Activated T-cell treated with anti-CD3 and anti-CD28 coated beads, Interleukin-2, amount 50 U/mL, for 72 hours (primary cell): ENCODE measurements at regions not wholly inside any gene's neighbourhood (a gene's known extent, or its start where the extent isn't known, plus 50 kb on each side); places are given as distances from the start of the nearest gene placed in this dataset.

Experiments used
- ATAC-seq, 2 donors: fragments of 150-1000 bp; cut with Tn5 transposase; replicated peaks in 1 of 2; 2 replicates each; pipeline ENCODE4 v1.10.0; 2021; ENCODE audit warnings: moderate library complexity in 2 of 2, mild to moderate bottlenecking in 1 of 2
- DNase-seq, 2 donors: peaks; one replicate each; pipeline ENCODE4 v3.0.0; 2021 to 2022; ENCODE audit warnings: mixed read lengths in 1 of 2
- H3K27ac Mint-ChIP-seq: one replicate; pipeline ENCODE4 v1.8.0; 2022; ENCODE audit warnings: mild to moderate bottlenecking, moderate library complexity, mixed read lengths
- H3K27me3 Mint-ChIP-seq: one replicate; pipeline ENCODE4 v1.8.0; 2022; ENCODE audit warnings: low read depth, mixed read lengths
- H3K36me3 Mint-ChIP-seq, 2 donors: one replicate each; pipeline ENCODE4 v1.8.0; 2022; ENCODE audit warnings: mixed read lengths in 2 of 2, mild to moderate bottlenecking in 1 of 2; ENCODE audit not compliant: insufficient read depth in 2 of 2
- H3K4me1 Mint-ChIP-seq: one replicate; pipeline ENCODE4 v1.8.0; 2022; ENCODE audit warnings: low read depth, mixed read lengths
- H3K4me3 Mint-ChIP-seq, 2 donors: one replicate each; pipeline ENCODE4 v1.8.0; 2022; ENCODE audit warnings: mild to moderate bottlenecking in 2 of 2, mixed read lengths in 2 of 2, moderate library complexity in 2 of 2
- H3K9me3 Mint-ChIP-seq, 2 donors: one replicate each; pipeline ENCODE4 v1.8.0; 2022; ENCODE audit warnings: mixed read lengths in 2 of 2

GRCh38 chr6:87926687-87927086 is 121.0 kb upstream of the SPACA1 start:
- Mint-ChIP-seq H3K27ac (no peak overlapping the region), H3K27me3 (no peaks in the 10 kb centered on the region), H3K4me1 (peaks cover 26% of the 10 kb centered on the region), H3K9me3 (no peaks in the 10 kb centered on the region), H3K4me3 (no peak overlapping the region), H3K36me3 (no peaks in the 10 kb centered on the region)
- DNase-seq, result no peak
- ATAC-seq, result no peak

- no peaks in the 10 kb centered on the region for H3K27me3 Mint-ChIP-seq
- H3K27ac Mint-ChIP-seq, result no peak overlapping the region
- H3K9me3 Mint-ChIP-seq, result no peaks in the 10 kb centered on the region
- DNase-seq (no peak), ATAC-seq (no peak)
- H3K4me3 Mint-ChIP-seq, result no peak overlapping the region
- no peaks in the 10 kb centered on the region for H3K36me3 Mint-ChIP-seq
- H3K4me1 Mint-ChIP-seq, result peaks cover 26% of the 10 kb centered on the region
These were observed 121.6 kb upstream of the SPACA1 start for GRCh38 chr6:87926072-87926471.

GRCh38 chr6:87925373-87926060 is 122.1 kb upstream of the SPACA1 start:
- H3K27me3 Mint-ChIP-seq, result no peaks in the 10 kb centered on the region
- no peak overlapping the region for H3K4me3 Mint-ChIP-seq
- no peaks in the 10 kb centered on the region for H3K9me3 Mint-ChIP-seq
- peaks cover 26% of the 10 kb centered on the region for H3K4me1 Mint-ChIP-seq
- no peak overlapping the region for H3K27ac Mint-ChIP-seq
- no peaks in the 10 kb centered on the region for H3K36me3 Mint-ChIP-seq
- no peak for ATAC-seq
- no peak for DNase-seq

- H3K27ac Mint-ChIP-seq, result no peak overlapping the region
- no peaks in the 10 kb centered on the region for H3K36me3 Mint-ChIP-seq
- H3K4me3 Mint-ChIP-seq, result no peak overlapping the region
- H3K27me3 Mint-ChIP-seq, result peaks cover 14% of the 10 kb centered on the region
- H3K9me3 Mint-ChIP-seq, result no peaks in the 10 kb centered on the region
- no peak for ATAC-seq
- H3K4me1 Mint-ChIP-seq, result peaks cover 19% of the 10 kb centered on the region
- no peak for DNase-seq
These were observed 124.1 kb upstream of the SPACA1 start for GRCh38 chr6:87923389-87924050.

- Mint-ChIP-seq H3K4me3 (no peak overlapping the region), H3K9me3 (no peaks in the 10 kb centered on the region), H3K27me3 (peaks cover 14% of the 10 kb centered on the region), H3K4me1 (peaks cover 19% of the 10 kb centered on the region), H3K27ac (no peak overlapping the region), H3K36me3 (no peaks in the 10 kb centered on the region)
- peak; percentile 80 to 93 for ATAC-seq
- no peak for DNase-seq
These were observed 124.7 kb upstream of the SPACA1 start for GRCh38 chr6:87922947-87923330.

- Mint-ChIP-seq H3K4me1 (peaks cover 19% of the 10 kb centered on the region), H3K4me3 (no peak overlapping the region)
These were observed 125.3 kb upstream of the SPACA1 start for GRCh38 chr6:87922196-87922946.

GRCh38 chr6:87921034-87921433 is 126.6 kb upstream of the SPACA1 start:
- H3K27ac Mint-ChIP-seq, result peak overlapping the region; percentile 9
- no peak overlapping the region for H3K4me3 Mint-ChIP-seq
- peaks cover 19% of the 10 kb centered on the region for H3K4me1 Mint-ChIP-seq
- H3K9me3 Mint-ChIP-seq, result no peaks in the 10 kb centered on the region
- no peaks in the 10 kb centered on the region for H3K36me3 Mint-ChIP-seq
- no peak for DNase-seq
- ATAC-seq, result no peak
- peaks cover 14% of the 10 kb centered on the region for H3K27me3 Mint-ChIP-seq

More at GRCh38 chr6:87922196-87922946, 125.3 kb upstream of the SPACA1 start:
- Mint-ChIP-seq H3K27me3 (peaks cover 14% of the 10 kb centered on the region), H3K27ac (no peak overlapping the region), H3K36me3 (no peaks in the 10 kb centered on the region), H3K9me3 (no peaks in the 10 kb centered on the region)
- DNase-seq, result no peak
- no peak for ATAC-seq

- no peak overlapping the region for H3K4me3 Mint-ChIP-seq
These were observed 127.4 kb upstream of the SPACA1 start for GRCh38 chr6:87920245-87920644.

GRCh38 chr6:87919416-87919815 is 128.2 kb upstream of the SPACA1 start:
- ATAC-seq, result no peak
- peaks cover 14% of the 10 kb centered on the region for H3K4me1 Mint-ChIP-seq
- no peaks in the 10 kb centered on the region for H3K36me3 Mint-ChIP-seq
- no peak overlapping the region for H3K4me3 Mint-ChIP-seq
- DNase-seq, result no peak
- peaks cover 14% of the 10 kb centered on the region for H3K27me3 Mint-ChIP-seq
- H3K27ac Mint-ChIP-seq, result no peak overlapping the region
- no peaks in the 10 kb centered on the region for H3K9me3 Mint-ChIP-seq

More at GRCh38 chr6:87920245-87920644, 127.4 kb upstream of the SPACA1 start:
- H3K9me3 Mint-ChIP-seq, result no peaks in the 10 kb centered on the region
- H3K27ac Mint-ChIP-seq, result no peak overlapping the region
- H3K36me3 Mint-ChIP-seq, result no peaks in the 10 kb centered on the region
- H3K27me3 Mint-ChIP-seq, result peaks cover 14% of the 10 kb centered on the region
- H3K4me1 Mint-ChIP-seq, result peaks cover 19% of the 10 kb centered on the region
- ATAC-seq (no peak), DNase-seq (no peak)

GRCh38 chr6:87919001-87919400 is 128.6 kb upstream of the SPACA1 start:
- Mint-ChIP-seq H3K4me3 (no peak overlapping the region), H3K27me3 (peaks cover 14% of the 10 kb centered on the region), H3K9me3 (no peaks in the 10 kb centered on the region), H3K4me1 (peaks cover 14% of the 10 kb centered on the region), H3K27ac (no peak overlapping the region), H3K36me3 (no peaks in the 10 kb centered on the region)
- no peak for ATAC-seq
- DNase-seq, result no peak

- Mint-ChIP-seq H3K4me1 (peaks cover 14% of the 10 kb centered on the region), H3K9me3 (no peaks in the 10 kb centered on the region), H3K27me3 (peaks cover 14% of the 10 kb centered on the region), H3K4me3 (no peak overlapping the region), H3K36me3 (no peaks in the 10 kb centered on the region), H3K27ac (no peak overlapping the region)
- ATAC-seq (no peak), DNase-seq (no peak)
These were observed 129.1 kb upstream of the SPACA1 start for GRCh38 chr6:87918461-87918941.

- no peak for ATAC-seq
- no peak for DNase-seq
- H3K27ac Mint-ChIP-seq, result no peak overlapping the region
- no peak overlapping the region for H3K4me3 Mint-ChIP-seq
- no peaks in the 10 kb centered on the region for H3K9me3 Mint-ChIP-seq
- peaks cover 14% of the 10 kb centered on the region for H3K27me3 Mint-ChIP-seq
- H3K4me1 Mint-ChIP-seq, result peaks cover 10% of the 10 kb centered on the region
- no peaks in the 10 kb centered on the region for H3K36me3 Mint-ChIP-seq
These were observed 129.8 kb upstream of the SPACA1 start for GRCh38 chr6:87917886-87918285.

GRCh38 chr6:87916446-87916845 is 131.2 kb upstream of the SPACA1 start:
- Mint-ChIP-seq H3K4me1 (no peaks in the 10 kb centered on the region), H3K36me3 (no peaks in the 10 kb centered on the region), H3K27ac (no peak overlapping the region), H3K4me3 (no peak overlapping the region), H3K9me3 (no peaks in the 10 kb centered on the region), H3K27me3 (peaks cover 14% of the 10 kb centered on the region)
- no peak for ATAC-seq
- DNase-seq, result no peak
